GM12864 (cell line): ENCODE measurements at regions not wholly inside any gene's neighbourhood (a gene's known extent, or its start where the extent isn't known, plus 50 kb on each side); places are given as distances from the start of the nearest gene placed in this dataset.

Experiments used
- DNase-seq: peaks from one replicate; pipeline ENCODE4 v3.0.0-alpha.2; 2011; ENCODE audit warnings: low read depth
- H3K4me3 ChIP-seq: 2 replicates; pipeline ENCODE4 v1.5.1; 2011; ENCODE audit warnings: mild to moderate bottlenecking, low read depth, low read length, control low read depth
- TF ChIP-seq, protein P1 (sequence below): IDR thresholded peaks from 2 replicates; pipeline ENCODE4 v1.5.1; 2011; ENCODE audit warnings: low read depth, mild to moderate bottlenecking, moderate library complexity, low read length, control low read depth, inconsistent platforms; ENCODE audit errors: missing control alignments

DNA sequence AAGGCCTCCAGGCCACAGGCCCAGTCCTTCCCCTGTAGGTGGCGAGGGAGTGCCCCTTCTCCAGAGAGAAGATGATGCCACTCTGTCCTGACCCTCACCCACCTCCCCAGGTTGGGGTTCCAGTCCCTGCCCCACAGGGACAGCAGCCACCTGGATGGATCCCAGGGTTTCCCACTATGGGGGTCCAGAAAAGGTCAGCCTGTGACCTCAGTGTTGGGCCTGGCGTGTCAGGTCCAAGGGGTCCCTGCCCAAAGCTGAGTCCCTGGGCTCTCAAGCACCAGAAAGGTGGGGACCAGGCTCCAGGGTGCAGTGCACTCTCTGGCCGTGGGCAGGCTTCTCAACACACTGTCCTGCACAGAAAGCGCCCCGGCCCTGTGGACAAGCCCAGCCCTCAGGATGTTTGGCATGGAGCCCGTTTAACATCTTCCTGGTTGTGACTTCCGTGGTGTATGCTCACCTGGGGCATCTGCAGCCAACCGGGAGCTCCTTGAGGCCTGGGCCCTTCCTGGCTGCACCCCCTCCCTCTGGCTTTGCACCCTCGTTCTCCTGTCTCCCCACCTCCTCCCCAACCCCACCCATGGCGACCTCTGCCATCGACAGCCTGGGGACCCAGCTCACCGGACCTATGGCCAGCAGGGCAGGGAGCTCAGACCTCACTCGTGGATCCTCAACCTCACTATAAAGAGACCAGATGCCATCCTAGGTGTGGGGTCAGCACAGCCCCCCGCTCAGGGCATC, 58.3 kb upstream of the PPP2R2D start:
- no peak for DNase-seq
- H3K4me3 ChIP-seq = no peak overlapping the region
- TF ChIP-seq, protein P1, sequence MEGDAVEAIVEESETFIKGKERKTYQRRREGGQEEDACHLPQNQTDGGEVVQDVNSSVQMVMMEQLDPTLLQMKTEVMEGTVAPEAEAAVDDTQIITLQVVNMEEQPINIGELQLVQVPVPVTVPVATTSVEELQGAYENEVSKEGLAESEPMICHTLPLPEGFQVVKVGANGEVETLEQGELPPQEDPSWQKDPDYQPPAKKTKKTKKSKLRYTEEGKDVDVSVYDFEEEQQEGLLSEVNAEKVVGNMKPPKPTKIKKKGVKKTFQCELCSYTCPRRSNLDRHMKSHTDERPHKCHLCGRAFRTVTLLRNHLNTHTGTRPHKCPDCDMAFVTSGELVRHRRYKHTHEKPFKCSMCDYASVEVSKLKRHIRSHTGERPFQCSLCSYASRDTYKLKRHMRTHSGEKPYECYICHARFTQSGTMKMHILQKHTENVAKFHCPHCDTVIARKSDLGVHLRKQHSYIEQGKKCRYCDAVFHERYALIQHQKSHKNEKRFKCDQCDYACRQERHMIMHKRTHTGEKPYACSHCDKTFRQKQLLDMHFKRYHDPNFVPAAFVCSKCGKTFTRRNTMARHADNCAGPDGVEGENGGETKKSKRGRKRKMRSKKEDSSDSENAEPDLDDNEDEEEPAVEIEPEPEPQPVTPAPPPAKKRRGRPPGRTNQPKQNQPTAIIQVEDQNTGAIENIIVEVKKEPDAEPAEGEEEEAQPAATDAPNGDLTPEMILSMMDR = no peak

DNA sequence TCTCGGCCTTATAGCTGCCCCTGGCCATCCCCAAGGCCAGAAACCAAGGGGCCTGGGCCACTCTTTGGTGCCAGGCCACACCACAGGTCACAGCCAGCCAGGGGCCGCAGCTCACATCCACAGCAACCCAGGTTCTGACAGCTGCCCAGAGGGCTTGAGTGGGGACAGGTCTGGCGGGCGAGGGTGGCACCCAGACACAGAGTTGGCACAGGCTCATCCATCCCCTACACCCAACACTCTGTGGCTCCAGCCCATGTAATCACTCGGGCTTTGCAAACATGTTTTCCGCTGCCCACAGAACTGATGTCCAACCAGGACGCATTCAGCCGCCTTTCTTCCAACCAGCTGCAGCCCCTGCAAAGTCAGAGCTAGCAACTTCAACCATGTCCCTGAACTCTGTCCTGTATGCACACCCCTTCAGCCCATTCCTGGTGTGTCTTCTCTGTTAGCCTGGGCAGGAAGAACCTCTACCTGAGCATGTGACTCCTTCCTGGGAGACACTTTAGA, 57.7 kb upstream of the PPP2R2D start:
- no peak overlapping the region for H3K4me3 ChIP-seq
- DNase-seq = no peak

DNA sequence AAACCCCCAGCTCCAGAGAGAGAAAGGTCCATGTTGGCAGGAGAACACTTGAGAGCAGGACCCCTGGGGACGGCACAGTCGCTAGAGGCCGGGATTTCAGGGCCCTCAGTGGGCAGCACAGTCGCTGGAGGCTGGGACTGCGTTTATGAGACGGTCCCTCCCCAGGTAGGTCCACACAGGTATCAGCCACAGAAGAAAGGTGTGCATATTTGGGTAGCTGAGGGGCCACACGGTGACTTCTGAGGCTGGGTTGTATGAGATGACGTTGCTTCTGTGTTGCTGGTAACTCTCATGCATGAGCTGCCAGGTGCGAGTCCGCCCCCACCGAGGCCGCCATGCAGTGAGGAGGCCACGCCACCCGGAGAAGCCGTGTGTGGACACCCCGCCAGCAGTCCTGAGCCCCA, 56.9 kb upstream of the PPP2R2D start:
- H3K4me3 ChIP-seq = no peak overlapping the region
- TF ChIP-seq, protein P1 = no peak
- no peak for DNase-seq

More for the DNA sequence above, 57.7 kb upstream of the PPP2R2D start:
- TF ChIP-seq, protein P1 = no peak

DNA sequence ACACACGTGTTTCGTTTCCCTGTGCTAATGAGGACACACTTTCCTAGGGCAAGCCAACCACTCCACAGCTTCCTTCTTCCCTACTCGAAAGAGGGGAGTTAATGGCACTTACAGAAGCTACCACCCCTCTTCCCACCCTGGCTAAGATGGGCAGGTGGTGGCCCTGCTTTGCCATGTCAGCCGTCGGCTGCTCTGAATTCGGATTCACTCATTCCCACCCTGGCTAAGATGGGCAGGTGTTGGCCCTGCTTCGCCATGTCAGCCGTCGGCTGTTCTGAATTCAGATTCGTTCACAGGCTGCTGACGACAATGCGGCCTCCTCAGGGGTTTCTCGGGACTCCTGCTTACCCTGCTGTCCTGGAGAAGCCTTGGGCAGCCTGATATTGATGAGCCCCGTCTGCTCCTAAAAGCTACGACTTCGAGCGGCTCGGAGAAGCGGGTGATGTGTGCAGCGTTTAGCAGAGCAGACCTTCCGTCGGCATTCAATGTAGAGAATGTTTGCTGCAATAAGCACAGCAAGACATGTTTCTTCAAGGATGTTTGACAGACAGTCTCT, 56.2 kb upstream of the PPP2R2D start:
- TF ChIP-seq, protein P1 = no peak
- DNase-seq = no peak
- no peak overlapping the region for H3K4me3 ChIP-seq

DNA sequence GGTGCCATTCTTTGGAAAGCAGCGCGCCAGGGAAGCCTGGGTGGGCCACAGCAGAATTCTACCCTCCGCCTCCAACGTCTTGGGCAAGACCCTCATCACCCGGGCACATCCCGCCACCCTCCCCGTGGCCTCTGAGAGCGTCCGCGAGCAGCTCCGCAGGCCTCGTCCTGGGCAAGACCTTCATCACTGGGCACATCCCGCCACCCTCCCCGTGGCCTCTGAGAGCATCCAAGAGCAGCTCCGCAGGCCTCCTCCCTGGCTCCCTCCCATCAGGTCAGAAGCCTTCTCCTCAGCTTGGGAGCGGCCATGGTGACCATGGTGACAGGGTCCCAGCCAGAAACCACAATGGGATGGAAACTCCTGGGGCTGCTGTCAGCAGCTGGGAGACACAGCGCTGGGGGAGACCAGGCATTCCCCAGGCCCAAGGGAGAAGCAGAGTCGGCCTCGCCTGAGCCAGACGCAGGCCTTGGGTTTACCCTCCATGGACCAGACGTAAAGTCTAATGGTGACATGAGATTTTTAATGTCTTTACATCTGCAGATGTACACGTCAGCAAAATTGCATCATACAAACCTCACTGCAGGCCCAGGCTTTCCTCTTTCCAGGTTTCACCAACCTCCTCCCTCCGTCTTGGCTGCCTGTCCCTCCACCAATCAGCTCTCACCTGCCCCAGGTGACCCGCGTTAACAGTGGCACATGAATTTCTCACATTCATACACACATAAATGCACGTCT, 55.1 kb upstream of the PPP2R2D start:
- DNase-seq = no peak
- no peak overlapping the region for H3K4me3 ChIP-seq
- TF ChIP-seq, protein P1 = no peak

DNA sequence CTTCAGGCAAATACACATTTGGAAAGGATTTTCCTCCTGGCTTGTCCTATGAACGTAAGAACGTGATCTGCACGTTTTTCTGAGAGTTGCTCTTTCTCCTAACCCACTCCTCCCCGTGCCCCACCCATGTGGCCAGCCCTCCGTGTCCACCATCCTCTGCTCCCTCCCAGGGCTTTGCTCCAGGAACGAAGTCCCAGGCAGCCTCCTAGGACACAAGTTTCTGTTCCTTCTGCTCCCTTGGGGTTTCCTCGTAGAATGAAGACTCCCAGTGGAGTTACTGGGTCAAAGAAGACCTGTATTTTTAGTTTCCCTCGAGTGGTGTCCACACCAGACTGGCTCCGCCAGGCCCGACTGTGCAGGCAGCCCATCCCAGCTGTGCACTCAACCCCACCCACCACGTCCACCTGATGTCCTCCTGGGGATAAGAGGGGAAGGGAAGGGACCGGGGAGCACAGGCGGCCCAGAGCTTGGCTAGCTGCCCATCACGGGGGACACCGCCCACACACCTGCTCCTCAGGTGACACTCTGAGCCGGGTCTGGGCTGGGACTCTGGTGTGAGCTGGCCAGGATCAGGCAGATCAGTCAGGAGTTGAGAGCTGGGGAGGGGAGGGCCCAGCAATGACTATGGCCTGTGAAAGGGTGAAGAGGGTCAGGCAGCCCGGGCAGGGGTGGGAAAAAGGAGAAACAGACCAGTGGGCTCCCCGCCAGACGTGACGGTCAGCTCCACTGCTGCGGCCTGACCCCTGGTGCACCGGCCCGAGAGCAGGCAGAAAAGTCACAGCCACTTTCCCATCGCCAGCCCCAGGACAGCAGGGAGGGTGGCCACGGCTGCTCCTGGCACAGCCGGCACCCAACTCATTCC, 54.3 kb upstream of the PPP2R2D start:
- TF ChIP-seq, protein P1 = no peak
- no peak overlapping the region for H3K4me3 ChIP-seq
- DNase-seq = no peak
